NOMO-1 treated with DMSO at 0.1 percent for 48 hours (cell line): ENCODE measurements at regions not wholly inside any gene's neighbourhood (a gene's known extent, or its start where the extent isn't known, plus 50 kb on each side); places are given as distances from the start of the nearest gene placed in this dataset.
"Not testable (repeated sequence)": the region's sequence is repeated elsewhere in the genome, so short reads cannot be mapped to it uniquely, and the experiment has no call there.

ENCODE experiments used
- DNase-seq: peaks from one replicate; lab custom pipeline; 2025; ENCODE audit not compliant: unreplicated experiment; lab: John Stamatoyannopoulos, UW

- DNase-seq: no peak
Measured at GRCh38 chr6:164048840-164049516, 634.5 kb downstream of the QKI start.

GRCh38 chr6:164045082-164045481 is 630.6 kb downstream of the QKI start:
- no peak for DNase-seq

DNA sequence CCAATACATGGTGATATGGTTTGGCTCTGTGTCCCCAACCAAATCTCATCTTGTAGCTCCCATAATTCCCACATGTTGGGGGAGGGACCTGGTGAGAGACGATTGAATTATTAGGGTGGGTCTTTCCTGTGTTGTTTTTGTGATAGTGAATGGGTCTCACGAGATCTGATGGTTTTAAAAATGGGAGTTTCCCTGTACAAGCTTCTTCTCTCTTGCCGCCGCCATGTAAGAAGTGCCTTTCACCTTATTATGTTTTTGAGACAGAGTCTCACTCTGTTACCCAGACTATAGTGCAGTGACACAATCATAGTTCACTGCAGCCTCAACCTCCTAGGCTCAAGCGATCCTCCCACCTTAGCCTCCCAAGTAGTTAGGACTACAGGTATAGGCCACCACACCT is 629.1 kb downstream of the QKI start:
- not testable (repeated sequence) for DNase-seq

DNA sequence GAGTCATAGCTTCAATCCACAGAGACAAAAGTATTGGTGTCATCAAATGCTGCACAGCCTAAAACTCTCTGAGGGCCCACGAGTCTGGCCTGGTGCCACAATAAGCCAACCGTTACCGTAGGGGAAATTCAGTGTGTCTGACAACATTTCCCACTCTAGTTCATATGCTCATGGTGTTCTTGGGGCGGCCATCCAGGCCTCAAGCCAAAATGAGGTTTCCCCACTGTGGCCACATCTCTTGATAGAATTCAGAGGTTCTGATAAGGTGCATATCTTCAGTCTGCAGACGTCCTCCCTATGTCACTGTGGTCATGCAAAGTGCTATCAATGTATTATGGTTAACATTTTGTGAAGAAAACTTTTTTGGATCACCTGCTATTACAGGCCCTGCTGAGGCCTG is 627.7 kb downstream of the QKI start:
- no peak for DNase-seq

GRCh38 chr6:164040994-164041393 is 626.5 kb downstream of the QKI start:
- DNase-seq: no peak

GRCh38 chr6:164039954-164040375 is 625.4 kb downstream of the QKI start:
- no peak for DNase-seq

DNA sequence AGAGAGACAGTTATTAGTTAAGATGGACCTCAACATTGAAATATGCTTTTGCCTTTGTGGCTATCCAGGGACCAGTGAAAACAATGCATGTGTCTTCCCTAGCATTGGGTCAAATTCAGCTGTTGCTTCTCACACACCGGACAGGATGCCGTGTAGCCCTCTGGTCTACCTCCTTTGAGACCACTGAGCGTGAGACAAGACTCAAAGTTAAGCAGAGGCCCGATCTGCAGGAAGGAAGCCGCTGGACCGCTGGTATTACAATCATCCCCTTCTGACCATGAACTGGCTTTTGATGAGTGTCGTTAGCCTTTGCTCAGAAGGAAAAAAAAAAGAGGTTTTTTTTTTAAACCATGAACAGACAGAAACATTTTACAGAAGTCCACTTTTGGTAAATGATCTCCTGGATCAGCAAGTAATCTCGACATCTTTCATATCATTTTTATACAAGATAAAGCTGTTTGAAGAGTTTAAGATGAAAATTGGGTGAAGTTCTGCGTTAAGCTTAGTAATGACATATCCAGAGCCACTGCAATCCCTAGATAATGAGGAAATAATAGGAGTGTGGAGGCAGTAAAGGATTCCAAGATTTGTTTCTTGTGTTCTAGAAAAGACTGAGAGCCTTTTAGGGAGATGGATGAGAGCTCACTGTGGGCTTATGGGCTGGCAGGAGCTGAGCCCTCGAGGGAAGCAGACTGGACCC is 622.8 kb downstream of the QKI start:
- DNase-seq: no peak

- no peak for DNase-seq
Measured at GRCh38 chr6:164035900-164036485, 621.5 kb downstream of the QKI start.

GRCh38 chr6:164034602-164035140 is 620.2 kb downstream of the QKI start:
- DNase-seq: no peak

DNA sequence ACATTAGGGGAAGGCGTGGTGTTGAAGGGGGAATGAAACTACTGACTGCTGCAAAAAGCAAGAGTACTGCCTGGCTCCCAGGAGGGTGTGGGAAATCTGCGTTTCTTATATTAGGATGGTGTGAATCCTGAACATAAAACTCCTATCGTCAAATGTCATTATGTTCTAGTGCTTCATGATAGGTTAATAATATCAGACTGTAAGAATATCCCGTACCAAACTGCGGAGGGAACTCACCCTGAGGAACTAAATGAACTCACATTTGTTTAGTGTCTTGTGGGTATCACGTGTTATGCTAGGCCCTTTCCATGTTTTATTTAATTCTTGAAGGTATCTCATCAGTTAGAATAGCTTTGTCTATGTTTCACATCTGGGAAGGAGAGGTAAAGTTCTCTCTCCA is 610.7 kb downstream of the QKI start:
- DNase-seq: no peak

- DNase-seq: no peak
Measured at GRCh38 chr6:164023535-164023934, 609.0 kb downstream of the QKI start.

DNA sequence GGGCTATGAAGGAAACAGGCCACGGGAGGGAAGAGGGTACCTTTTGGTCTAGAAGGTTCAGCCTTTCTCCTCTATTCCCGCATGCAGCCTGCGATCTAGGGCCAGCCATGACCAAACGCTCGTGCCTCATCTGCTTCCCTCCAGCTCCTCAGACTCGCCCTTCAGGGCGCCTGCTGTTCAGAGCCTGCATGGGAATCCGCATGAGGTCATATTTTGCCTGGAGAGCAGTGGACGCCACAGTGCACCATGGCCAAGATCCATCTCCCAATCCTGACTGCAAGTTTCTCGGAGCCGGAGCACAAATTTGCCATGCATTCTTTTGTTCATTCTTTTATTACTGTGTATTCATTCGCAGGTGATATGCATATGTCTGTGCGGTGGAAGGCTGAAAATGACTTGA is 608.1 kb downstream of the QKI start:
- DNase-seq: no peak

- no peak for DNase-seq
Measured at GRCh38 chr6:164021589-164022250, 607.2 kb downstream of the QKI start.

- no peak for DNase-seq
Measured at GRCh38 chr6:164020142-164020541, 605.6 kb downstream of the QKI start.

DNA sequence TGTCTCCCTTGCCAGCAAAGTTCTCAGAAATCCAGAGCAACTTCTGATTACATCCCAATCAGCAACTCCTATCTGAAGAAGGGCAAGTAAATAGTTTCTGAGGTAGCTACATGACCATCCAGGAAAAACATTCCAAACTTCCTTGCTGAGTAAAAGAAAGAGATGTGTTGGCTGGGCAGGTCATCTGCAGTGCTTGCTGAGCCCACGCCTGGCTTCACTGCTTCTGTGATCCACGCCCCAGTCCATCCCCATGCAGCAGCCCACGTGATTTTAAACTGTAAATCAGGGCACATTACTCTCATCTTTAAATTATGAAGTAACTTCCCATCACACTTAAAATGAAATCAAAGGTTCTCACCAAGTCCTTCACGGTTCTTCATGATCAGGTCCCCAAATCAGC is 603.6 kb downstream of the QKI start:
- no peak for DNase-seq

- DNase-seq: no peak
Measured at GRCh38 chr6:164016056-164016455, 601.5 kb downstream of the QKI start.

DNA sequence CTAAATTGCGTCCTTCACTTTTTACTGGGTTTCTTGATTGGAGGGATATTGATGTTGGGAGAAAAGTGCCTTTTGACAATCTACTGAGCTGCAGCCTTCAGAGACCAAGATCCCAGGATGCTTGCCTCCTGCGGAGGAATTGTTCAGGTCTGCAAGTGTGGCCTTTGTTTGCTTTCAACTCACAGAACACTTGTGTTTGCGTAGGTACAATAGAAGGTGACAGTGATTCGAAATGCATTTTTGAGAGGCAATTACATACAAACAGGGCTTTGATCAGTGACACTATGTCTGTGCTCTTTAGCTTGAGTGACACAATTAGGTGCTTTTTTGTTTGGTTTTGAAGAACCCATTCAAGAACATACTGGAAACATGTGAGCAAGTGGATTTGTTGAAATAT is 600.6 kb downstream of the QKI start:
- DNase-seq: no peak

DNA sequence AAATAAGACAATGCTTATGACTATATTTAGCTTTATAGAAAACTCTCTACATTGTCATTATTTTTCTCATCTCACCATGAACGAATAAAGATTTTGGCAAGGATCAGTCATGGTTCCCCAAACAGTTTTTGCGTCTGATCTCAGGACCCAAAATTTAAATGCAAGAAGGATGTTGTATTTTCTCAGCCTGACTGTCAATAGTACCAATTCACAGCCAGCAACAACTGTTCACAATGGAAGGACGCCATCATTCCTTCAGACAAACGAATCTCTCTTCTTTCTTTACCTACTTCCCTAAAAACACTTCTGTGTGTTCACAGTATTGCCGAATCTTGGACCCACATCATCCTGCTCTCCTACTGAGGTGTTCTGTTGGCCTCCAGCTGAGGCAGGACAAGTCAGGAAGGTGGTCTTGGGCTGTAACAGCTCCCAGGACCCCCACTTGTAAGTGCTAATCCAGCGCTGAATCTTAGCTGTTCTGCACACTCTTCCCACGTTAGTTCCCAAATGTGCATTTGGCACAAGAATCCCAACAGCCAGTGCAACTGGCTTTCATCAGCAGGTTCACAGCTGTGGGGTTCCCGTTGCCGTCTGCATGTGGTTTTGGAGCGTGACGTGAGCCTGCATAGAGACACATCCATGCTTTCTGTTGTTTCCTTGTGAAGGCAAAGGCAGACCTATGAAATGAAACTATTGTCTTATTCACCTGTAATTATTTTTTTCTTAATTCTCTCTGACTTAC is 600.0 kb downstream of the QKI start:
- no peak for DNase-seq

GRCh38 chr6:164013480-164014208 is 599.1 kb downstream of the QKI start:
- DNase-seq: no peak

DNA sequence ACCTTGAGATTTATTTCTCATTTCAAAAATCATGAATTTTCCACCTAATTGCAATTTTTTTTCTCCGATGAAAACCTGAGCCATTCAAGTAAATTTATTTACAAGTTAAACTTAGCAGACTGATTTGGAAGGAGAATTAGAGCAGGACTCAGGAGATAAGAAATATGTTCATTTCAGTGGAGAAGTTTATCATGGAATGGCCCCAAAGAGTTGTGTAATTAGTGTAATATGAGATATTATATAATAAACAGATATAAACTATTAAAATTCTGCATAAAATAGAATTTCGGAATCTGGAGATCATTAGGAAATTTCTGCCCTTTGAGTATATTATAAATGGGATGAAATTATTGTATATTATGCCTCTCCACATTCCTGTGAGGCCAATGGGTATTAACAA is 596.8 kb downstream of the QKI start:
- DNase-seq: no peak
